Neural cell (in vitro differentiated cells): ENCODE measurements at regions not wholly inside any gene's neighbourhood (a gene's known extent, or its start where the extent isn't known, plus 50 kb on each side); places are given as distances from the start of the nearest gene placed in this dataset.

Source experiments
- H2AFZ ChIP-seq: fragments of 200-600, 300-800 bp; sonication (generic), shearing (Covaris generic); 2 replicates; pipeline ENCODE4 v1.6.0; 2014; ENCODE audit warnings: low read depth, mild to moderate bottlenecking, antibody characterized with exemption, low read length, moderate library complexity
- H3F3A ChIP-seq: fragments of 200-600 bp; shearing (Covaris generic); 2 replicates; pipeline ENCODE4 v1.6.1; 2016; ENCODE audit warnings: mild to moderate bottlenecking, moderate library complexity, mixed read lengths, antibody characterized with exemption, low read length; ENCODE audit not compliant: insufficient read depth, poor library complexity, severe bottlenecking
- H3K27ac ChIP-seq: fragments of 200-600, 300-800 bp; sonication (generic), shearing (Covaris generic); 2 replicates; pipeline ENCODE4 v1.5.1; 2014; ENCODE audit warnings: mild to moderate bottlenecking, low read length, moderate library complexity
- H3K27me3 ChIP-seq: fragments of 300-800, 200-600 bp; sonication (generic), shearing (Covaris generic); 2 replicates; pipeline ENCODE4 v1.6.0; 2014; ENCODE audit warnings: mild to moderate bottlenecking, low read depth, low read length, moderate library complexity; ENCODE audit not compliant: insufficient read depth
- H3K36me3 ChIP-seq: fragments of 300-800, 200-600 bp; sonication (generic), shearing (Covaris generic); 2 replicates; pipeline ENCODE4 v1.5.1; 2014; ENCODE audit warnings: mild to moderate bottlenecking, antibody characterized with exemption, low read length, moderate library complexity; ENCODE audit not compliant: insufficient read depth
- H3K4me2 ChIP-seq: fragments of 300-800, 200-600 bp; sonication (generic), shearing (Covaris generic); 2 replicates; pipeline ENCODE4 v1.6.0; 2014; ENCODE audit warnings: mild to moderate bottlenecking, low read length
- H3K4me3 ChIP-seq: fragments of 300-800, 200-600 bp; sonication (generic), shearing (Covaris generic); 2 replicates; pipeline ENCODE4 v1.5.1; 2014; ENCODE audit warnings: mild to moderate bottlenecking, low read length, moderate library complexity
- H3K79me2 ChIP-seq: fragments of 200-600 bp; shearing (Covaris generic); replicated peaks from 2 replicates; pipeline ENCODE4 v1.6.0; 2014; ENCODE audit warnings: mild to moderate bottlenecking, low read length, moderate library complexity; ENCODE audit not compliant: insufficient read depth
- H3K9ac ChIP-seq: fragments of 300-800, 200-600 bp; sonication (generic), shearing (Covaris generic); 2 replicates; pipeline ENCODE4 v1.6.1; 2016; ENCODE audit warnings: mild to moderate bottlenecking, low read length, mixed read lengths
- H3K9me2 ChIP-seq: fragments of 200-600 bp; shearing (Covaris generic); 2 replicates; pipeline ENCODE4 v1.6.1; 2016; ENCODE audit warnings: mild to moderate bottlenecking, low read length, mixed read lengths; ENCODE audit not compliant: insufficient read depth
- H3K9me3 ChIP-seq: fragments of 200-600, 300-800 bp; sonication (generic), shearing (Covaris generic); 2 replicates; pipeline ENCODE4 v1.6.1; 2016; ENCODE audit warnings: mild to moderate bottlenecking, mixed run types, low read length, moderate library complexity, mixed read lengths
- H4K20me1 ChIP-seq: fragments of 200-600 bp; shearing (Covaris generic); 2 replicates; pipeline ENCODE4 v1.6.1; 2016; ENCODE audit warnings: mild to moderate bottlenecking, mixed run types; ENCODE audit not compliant: insufficient read depth
- EP300 ChIP-seq: fragments of 450-650 bp; conservative IDR thresholded peaks from 2 replicates; pipeline ENCODE4 v1.6.1; 2014; ENCODE audit warnings: antibody characterized with exemption, mild to moderate bottlenecking, moderate library complexity; ENCODE audit not compliant: poor library complexity, severe bottlenecking
- EZH2 ChIP-seq: fragments of 200-600, 300-800 bp; shearing (Covaris generic), sonication (generic); IDR thresholded peaks from 2 replicates; pipeline ENCODE4 v1.6.1; 2014; ENCODE audit warnings: antibody characterized with exemption, low read length, borderline replicate concordance, mild to moderate bottlenecking; ENCODE audit not compliant: insufficient read depth, poor library complexity, severe bottlenecking
- MXI1 ChIP-seq: fragments of 450-650 bp; conservative IDR thresholded peaks from 2 replicates; pipeline ENCODE4 v1.6.1; 2014; ENCODE audit warnings: antibody characterized with exemption, mild to moderate bottlenecking; ENCODE audit not compliant: poor library complexity, severe bottlenecking
- POLR2AphosphoS5 ChIP-seq: IDR thresholded peaks from 2 replicates; pipeline ENCODE4 v1.6.1; 2012
- RAD21 ChIP-seq: fragments of 450-650 bp; conservative IDR thresholded peaks from 2 replicates; pipeline ENCODE4 v1.6.1; 2014; ENCODE audit warnings: antibody characterized with exemption, mild to moderate bottlenecking, moderate library complexity
- SMC3 ChIP-seq: fragments of 450-650 bp; conservative IDR thresholded peaks from 2 replicates; pipeline ENCODE4 v1.6.1; 2014; ENCODE audit warnings: antibody characterized with exemption, mild to moderate bottlenecking, moderate library complexity; ENCODE audit not compliant: poor library complexity
- TAF1 ChIP-seq: IDR thresholded peaks from 2 replicates; pipeline ENCODE4 v1.6.1; 2012; ENCODE audit warnings: low read depth
- TF ChIP-seq, protein P1 (sequence below): IDR thresholded peaks from 2 replicates; pipeline ENCODE4 v1.6.1; 2012; ENCODE audit warnings: borderline replicate concordance
- TF ChIP-seq, protein P2 (sequence below): fragments of 450-650 bp; IDR thresholded peaks from 2 replicates; pipeline ENCODE4 v1.5.1; 2014; ENCODE audit warnings: antibody characterized with exemption, mild to moderate bottlenecking, moderate library complexity; ENCODE audit not compliant: poor library complexity, severe bottlenecking

DNA sequence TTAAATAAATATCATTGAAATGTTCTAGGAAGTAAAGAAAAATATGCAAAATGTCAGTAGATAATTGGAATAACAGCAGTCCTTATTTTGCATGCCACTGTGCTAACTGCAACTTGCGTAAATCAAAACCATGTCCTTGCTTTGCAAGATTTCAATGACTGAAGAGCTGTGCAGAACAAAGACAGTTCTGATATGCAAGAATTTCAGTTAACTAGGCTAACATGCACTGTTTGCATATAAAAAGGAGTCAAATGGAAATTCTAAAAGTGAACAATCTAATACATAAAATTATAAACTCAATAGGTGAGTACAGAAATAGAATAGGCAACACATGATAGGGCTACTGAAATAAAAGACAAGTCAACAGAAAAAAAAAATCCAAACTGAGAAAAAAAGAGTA is 1844.6 kb upstream of the NUDT12 start:
- H3K9me3 ChIP-seq = no peaks in the 10 kb centered on the region
- no peaks in the 10 kb centered on the region for H3K9me2 ChIP-seq

DNA sequence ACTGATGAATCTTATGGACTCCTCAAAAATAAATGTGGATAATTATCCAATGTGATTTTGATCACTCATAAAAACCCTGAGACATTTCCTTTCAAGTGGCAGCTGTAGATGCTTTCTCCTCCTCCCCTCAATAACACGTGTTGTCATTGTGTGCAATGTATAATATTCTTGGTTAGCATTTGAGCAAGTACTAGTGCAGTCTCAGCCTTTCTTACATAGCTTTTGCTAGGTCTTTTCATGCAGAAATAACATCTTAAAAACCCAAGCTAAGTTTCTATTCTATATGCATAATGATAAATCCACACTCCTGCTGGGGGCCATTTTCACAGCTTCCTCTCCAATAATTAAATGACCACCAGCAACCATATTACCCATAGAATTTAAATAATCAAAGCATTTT is 1835.2 kb upstream of the NUDT12 start:
- Histone ChIP-seq H3F3A (no peaks in the 10 kb centered on the region), H3K27ac (no peak overlapping the region), H3K4me3 (no peak overlapping the region), H2AFZ (no peak overlapping the region), H3K36me3 (no peaks in the 10 kb centered on the region), H3K9me2 (no peaks in the 10 kb centered on the region), H3K27me3 (no peaks in the 10 kb centered on the region), H3K4me2 (no peak overlapping the region), H4K20me1 (no peaks in the 10 kb centered on the region), H3K9ac (no peak overlapping the region), H3K9me3 (no peaks in the 10 kb centered on the region), H3K79me2 (no peaks in the 10 kb centered on the region)
- TF ChIP-seq EZH2 (no peak), RAD21 (no peak), SMC3 (no peak), POLR2AphosphoS5 (no peak), EP300 (no peak), MXI1 (no peak)
- TF ChIP-seq, protein P1, sequence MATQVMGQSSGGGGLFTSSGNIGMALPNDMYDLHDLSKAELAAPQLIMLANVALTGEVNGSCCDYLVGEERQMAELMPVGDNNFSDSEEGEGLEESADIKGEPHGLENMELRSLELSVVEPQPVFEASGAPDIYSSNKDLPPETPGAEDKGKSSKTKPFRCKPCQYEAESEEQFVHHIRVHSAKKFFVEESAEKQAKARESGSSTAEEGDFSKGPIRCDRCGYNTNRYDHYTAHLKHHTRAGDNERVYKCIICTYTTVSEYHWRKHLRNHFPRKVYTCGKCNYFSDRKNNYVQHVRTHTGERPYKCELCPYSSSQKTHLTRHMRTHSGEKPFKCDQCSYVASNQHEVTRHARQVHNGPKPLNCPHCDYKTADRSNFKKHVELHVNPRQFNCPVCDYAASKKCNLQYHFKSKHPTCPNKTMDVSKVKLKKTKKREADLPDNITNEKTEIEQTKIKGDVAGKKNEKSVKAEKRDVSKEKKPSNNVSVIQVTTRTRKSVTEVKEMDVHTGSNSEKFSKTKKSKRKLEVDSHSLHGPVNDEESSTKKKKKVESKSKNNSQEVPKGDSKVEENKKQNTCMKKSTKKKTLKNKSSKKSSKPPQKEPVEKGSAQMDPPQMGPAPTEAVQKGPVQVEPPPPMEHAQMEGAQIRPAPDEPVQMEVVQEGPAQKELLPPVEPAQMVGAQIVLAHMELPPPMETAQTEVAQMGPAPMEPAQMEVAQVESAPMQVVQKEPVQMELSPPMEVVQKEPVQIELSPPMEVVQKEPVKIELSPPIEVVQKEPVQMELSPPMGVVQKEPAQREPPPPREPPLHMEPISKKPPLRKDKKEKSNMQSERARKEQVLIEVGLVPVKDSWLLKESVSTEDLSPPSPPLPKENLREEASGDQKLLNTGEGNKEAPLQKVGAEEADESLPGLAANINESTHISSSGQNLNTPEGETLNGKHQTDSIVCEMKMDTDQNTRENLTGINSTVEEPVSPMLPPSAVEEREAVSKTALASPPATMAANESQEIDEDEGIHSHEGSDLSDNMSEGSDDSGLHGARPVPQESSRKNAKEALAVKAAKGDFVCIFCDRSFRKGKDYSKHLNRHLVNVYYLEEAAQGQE = no peak
- TF ChIP-seq, protein P2, sequence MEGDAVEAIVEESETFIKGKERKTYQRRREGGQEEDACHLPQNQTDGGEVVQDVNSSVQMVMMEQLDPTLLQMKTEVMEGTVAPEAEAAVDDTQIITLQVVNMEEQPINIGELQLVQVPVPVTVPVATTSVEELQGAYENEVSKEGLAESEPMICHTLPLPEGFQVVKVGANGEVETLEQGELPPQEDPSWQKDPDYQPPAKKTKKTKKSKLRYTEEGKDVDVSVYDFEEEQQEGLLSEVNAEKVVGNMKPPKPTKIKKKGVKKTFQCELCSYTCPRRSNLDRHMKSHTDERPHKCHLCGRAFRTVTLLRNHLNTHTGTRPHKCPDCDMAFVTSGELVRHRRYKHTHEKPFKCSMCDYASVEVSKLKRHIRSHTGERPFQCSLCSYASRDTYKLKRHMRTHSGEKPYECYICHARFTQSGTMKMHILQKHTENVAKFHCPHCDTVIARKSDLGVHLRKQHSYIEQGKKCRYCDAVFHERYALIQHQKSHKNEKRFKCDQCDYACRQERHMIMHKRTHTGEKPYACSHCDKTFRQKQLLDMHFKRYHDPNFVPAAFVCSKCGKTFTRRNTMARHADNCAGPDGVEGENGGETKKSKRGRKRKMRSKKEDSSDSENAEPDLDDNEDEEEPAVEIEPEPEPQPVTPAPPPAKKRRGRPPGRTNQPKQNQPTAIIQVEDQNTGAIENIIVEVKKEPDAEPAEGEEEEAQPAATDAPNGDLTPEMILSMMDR = no peak

More for the DNA sequence above, 1844.6 kb upstream of the NUDT12 start:
- H3K27me3 ChIP-seq = no peaks in the 10 kb centered on the region
- H3K4me2 ChIP-seq = no peak overlapping the region
- no peaks in the 10 kb centered on the region for H3K79me2 ChIP-seq
- H3F3A ChIP-seq = no peaks in the 10 kb centered on the region
- no peak overlapping the region for H3K27ac ChIP-seq
- no peaks in the 10 kb centered on the region for H3K36me3 ChIP-seq
- TF ChIP-seq, protein P1 = no peak
- TF ChIP-seq EP300 (no peak), EZH2 (no peak), MXI1 (no peak), TAF1 (no peak), RAD21 (no peak), SMC3 (no peak), POLR2AphosphoS5 (no peak)
- TF ChIP-seq, protein P2 = no peak
- H2AFZ ChIP-seq = no peak overlapping the region
- H3K9ac ChIP-seq = no peak overlapping the region
- no peak overlapping the region for H3K4me3 ChIP-seq
- no peaks in the 10 kb centered on the region for H4K20me1 ChIP-seq
